ENCODE measurements at regions not wholly inside any gene's neighbourhood (a gene's known extent, or its start where the extent isn't known, plus 50 kb on each side); places are given as distances from the start of the nearest gene placed in this dataset.

DNA sequence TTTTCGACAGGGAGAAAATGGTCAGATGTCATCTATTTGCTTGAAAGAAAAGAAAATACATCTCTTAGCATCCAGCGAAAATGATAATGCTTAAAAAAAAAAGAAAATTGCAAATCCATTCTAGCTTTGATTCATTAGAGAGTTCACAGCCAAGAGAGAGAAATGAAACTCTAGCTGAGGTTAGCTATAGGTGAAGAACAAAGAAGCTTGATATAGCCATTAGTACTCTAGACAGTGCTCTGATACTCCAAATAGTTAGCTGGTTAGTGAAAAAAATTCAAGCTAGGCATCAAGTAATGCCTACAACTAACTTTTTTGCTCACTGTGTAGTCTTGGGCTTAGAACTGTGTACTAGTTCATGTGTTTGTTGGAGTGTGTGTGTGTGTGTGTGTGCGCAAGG, 721.6 kb upstream of the SOX9 start:
- TF ChIP-seq, protein P1, sequence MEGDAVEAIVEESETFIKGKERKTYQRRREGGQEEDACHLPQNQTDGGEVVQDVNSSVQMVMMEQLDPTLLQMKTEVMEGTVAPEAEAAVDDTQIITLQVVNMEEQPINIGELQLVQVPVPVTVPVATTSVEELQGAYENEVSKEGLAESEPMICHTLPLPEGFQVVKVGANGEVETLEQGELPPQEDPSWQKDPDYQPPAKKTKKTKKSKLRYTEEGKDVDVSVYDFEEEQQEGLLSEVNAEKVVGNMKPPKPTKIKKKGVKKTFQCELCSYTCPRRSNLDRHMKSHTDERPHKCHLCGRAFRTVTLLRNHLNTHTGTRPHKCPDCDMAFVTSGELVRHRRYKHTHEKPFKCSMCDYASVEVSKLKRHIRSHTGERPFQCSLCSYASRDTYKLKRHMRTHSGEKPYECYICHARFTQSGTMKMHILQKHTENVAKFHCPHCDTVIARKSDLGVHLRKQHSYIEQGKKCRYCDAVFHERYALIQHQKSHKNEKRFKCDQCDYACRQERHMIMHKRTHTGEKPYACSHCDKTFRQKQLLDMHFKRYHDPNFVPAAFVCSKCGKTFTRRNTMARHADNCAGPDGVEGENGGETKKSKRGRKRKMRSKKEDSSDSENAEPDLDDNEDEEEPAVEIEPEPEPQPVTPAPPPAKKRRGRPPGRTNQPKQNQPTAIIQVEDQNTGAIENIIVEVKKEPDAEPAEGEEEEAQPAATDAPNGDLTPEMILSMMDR (IDR thresholded peaks at IDR 0.05), result no peak
- no peak for TF ChIP-seq POLR2A (IDR thresholded peaks at IDR 0.05)
